H9 (cell line): ENCODE measurements at regions not wholly inside any gene's neighbourhood (a gene's known extent, or its start where the extent isn't known, plus 50 kb on each side); places are given as distances from the start of the nearest gene placed in this dataset.
A peak's percentile ranks its signal among the peaks of the same experiment; 100 is the strongest.

Experiments used
- DNase-seq: peaks from one replicate; pipeline ENCODE4 v3.0.0-alpha.2; 2017
- H2AFZ ChIP-seq: one replicate; pipeline ENCODE4 v1.6.1; 2013; ENCODE audit warnings: mild to moderate bottlenecking, low read length, control low read depth, moderate library complexity
- H2AK5ac ChIP-seq: 2 replicates; pipeline ENCODE4 v1.6.1; 2013; ENCODE audit warnings: low read length, control low read depth, mixed read lengths; ENCODE audit not compliant: insufficient read length
- H2BK120ac ChIP-seq: one replicate; pipeline ENCODE4 v1.6.1; 2013; ENCODE audit warnings: low read depth, mild to moderate bottlenecking, low read length, control low read depth, inconsistent platforms; ENCODE audit not compliant: poor library complexity, severe bottlenecking
- H2BK12ac ChIP-seq: 2 replicates; pipeline ENCODE4 v1.6.1; 2013; ENCODE audit warnings: low read length, control low read depth, mixed read lengths, low read depth; ENCODE audit not compliant: insufficient read length
- H2BK15ac ChIP-seq: 2 replicates; pipeline ENCODE4 v1.6.1; 2013; ENCODE audit warnings: low read depth, low read length, control low read depth
- H2BK20ac ChIP-seq: one replicate; pipeline ENCODE4 v1.6.1; 2013; ENCODE audit warnings: low read depth, mild to moderate bottlenecking, low read length, control low read depth, inconsistent platforms; ENCODE audit not compliant: poor library complexity, severe bottlenecking
- H2BK5ac ChIP-seq: 2 replicates; pipeline ENCODE4 v1.6.1; 2013; ENCODE audit warnings: low read length, control low read depth, mixed read lengths; ENCODE audit not compliant: insufficient read length
- H3K14ac ChIP-seq: 2 replicates; pipeline ENCODE4 v1.6.1; 2013; ENCODE audit warnings: low read length, control low read depth; ENCODE audit not compliant: insufficient read depth
- H3K18ac ChIP-seq: 2 replicates; pipeline ENCODE4 v1.6.1; 2013; ENCODE audit warnings: low read depth, mild to moderate bottlenecking, mixed read lengths, low read length, control low read depth; ENCODE audit not compliant: insufficient read length
- H3K23ac ChIP-seq: 2 replicates; pipeline ENCODE4 v1.6.1; 2013; ENCODE audit warnings: low read length, control low read depth, mixed read lengths, low read depth; ENCODE audit not compliant: insufficient read length
- H3K23me2 ChIP-seq: 2 replicates; pipeline ENCODE4 v1.6.1; 2013; ENCODE audit warnings: low read depth, mild to moderate bottlenecking, mixed read lengths, low read length, control low read depth; ENCODE audit not compliant: insufficient read length, poor library complexity, severe bottlenecking
- H3K27ac ChIP-seq: 2 replicates; pipeline ENCODE4 v1.5.1; 2013; ENCODE audit warnings: low read length, control low read depth, mixed read lengths, low read depth; ENCODE audit not compliant: insufficient read length
- H3K27me3 ChIP-seq: 2 replicates; pipeline ENCODE4 v1.6.1; 2013; ENCODE audit warnings: low read length, control low read depth, inconsistent platforms; ENCODE audit not compliant: insufficient read depth
- H3K4ac ChIP-seq: 2 replicates; pipeline ENCODE4 v1.6.1; 2013; ENCODE audit warnings: low read depth, mild to moderate bottlenecking, control low read depth, inconsistent platforms, low read length, moderate library complexity
- H3K4me1 ChIP-seq: 2 replicates; pipeline ENCODE4 v1.6.1; 2013; ENCODE audit warnings: low read length, control low read depth, inconsistent platforms; ENCODE audit not compliant: insufficient read depth
- H3K4me2 ChIP-seq: 2 replicates; pipeline ENCODE4 v1.6.1; 2013; ENCODE audit warnings: low read length, control low read depth, mixed read lengths; ENCODE audit not compliant: insufficient read length, insufficient read depth
- H3K56ac ChIP-seq: 2 replicates; pipeline ENCODE4 v1.6.1; 2013; ENCODE audit warnings: low read depth, mild to moderate bottlenecking, mixed read lengths, low read length, control low read depth; ENCODE audit not compliant: insufficient read length
- H3K79me1 ChIP-seq: 2 replicates; pipeline ENCODE4 v1.6.1; 2013; ENCODE audit warnings: low read depth, mild to moderate bottlenecking, moderate library complexity, low read length, control low read depth, inconsistent platforms; ENCODE audit not compliant: insufficient read depth, poor library complexity, severe bottlenecking
- H3K79me2 ChIP-seq: 2 replicates; pipeline ENCODE4 v1.6.1; 2013; ENCODE audit warnings: low read length, control low read depth, inconsistent platforms; ENCODE audit not compliant: insufficient read depth
- H3K9ac ChIP-seq: 2 replicates; pipeline ENCODE4 v1.6.1; 2013; ENCODE audit warnings: low read length, control low read depth, mixed read lengths; ENCODE audit not compliant: insufficient read length; ENCODE audit errors: extremely low read depth
- H3K9me3 ChIP-seq: one replicate; pipeline ENCODE4 v1.6.1; 2013; ENCODE audit warnings: low read depth, low read length, inconsistent platforms; ENCODE audit not compliant: control insufficient read depth
- H3T11ph ChIP-seq: one replicate; pipeline ENCODE4 v1.6.1; 2013; ENCODE audit warnings: mild to moderate bottlenecking, low read length, control low read depth, inconsistent platforms
- H4K20me1 ChIP-seq: one replicate; pipeline ENCODE4 v1.6.1; 2013; ENCODE audit not compliant: control insufficient read depth, insufficient read length, insufficient read depth
- H4K5ac ChIP-seq: 2 replicates; pipeline ENCODE4 v1.6.1; 2013; ENCODE audit warnings: low read depth, mild to moderate bottlenecking, mixed read lengths, low read length, control low read depth; ENCODE audit not compliant: insufficient read length
- H4K8ac ChIP-seq: replicated peaks from 2 replicates; pipeline ENCODE4 v1.6.1; 2013; ENCODE audit warnings: low read length, control low read depth, mixed read lengths, low read depth; ENCODE audit not compliant: insufficient read length
- H4K91ac ChIP-seq: 2 replicates; pipeline ENCODE4 v1.6.1; 2013; ENCODE audit warnings: low read depth, mild to moderate bottlenecking, moderate library complexity, mixed read lengths, low read length, control low read depth; ENCODE audit not compliant: insufficient read length
- H3K27ac Mint-ChIP-seq, 3 experiments: 2 replicates in 2 of 3; 3 replicates in 1 of 3; pipeline ENCODE4 v1.8.0; 2020 to 2021; ENCODE audit warnings: mixed read lengths in 3 of 3, mild to moderate bottlenecking in 1 of 3, moderate library complexity in 1 of 3
- H3K27me3 Mint-ChIP-seq: 2 replicates; pipeline ENCODE4 v1.8.0; 2021; ENCODE audit warnings: low read depth, mild to moderate bottlenecking, moderate library complexity, mixed read lengths
- H3K36me3 Mint-ChIP-seq, 3 experiments: 2 replicates in 2 of 3; 3 replicates in 1 of 3; pipeline ENCODE4 v1.8.0; 2020 to 2021; ENCODE audit warnings: low read depth in 3 of 3, mixed read lengths in 3 of 3; ENCODE audit not compliant: insufficient read depth in 1 of 3
- H3K4me1 Mint-ChIP-seq, 2 experiments: 2 replicates each; pipeline ENCODE4 v1.8.0; 2020; ENCODE audit warnings: mixed read lengths in 2 of 2
- H3K4me3 Mint-ChIP-seq, 2 experiments: 2 replicates in 1 of 2; 3 replicates in 1 of 2; pipeline ENCODE4 v1.8.0; 2020 to 2021; ENCODE audit warnings: mild to moderate bottlenecking in 2 of 2, mixed read lengths in 2 of 2, moderate library complexity in 1 of 2
- H3K9me3 Mint-ChIP-seq, 2 experiments: 2 replicates in 1 of 2; 3 replicates in 1 of 2; pipeline ENCODE4 v1.8.0; 2020; ENCODE audit warnings: mild to moderate bottlenecking in 2 of 2, mixed read lengths in 2 of 2, moderate library complexity in 1 of 2
- WGBS: extraction: QIAGEN DNeasy Blood & Tissue Kit; methylation state at CpG from one replicate; pipeline ENCODE4 v1.1.7; 2013; ENCODE audit warnings: missing lambda C conversion rate, low lambda C conversion rate, mixed read lengths; ENCODE audit not compliant: insufficient read length; ENCODE audit errors: extremely low coverage; 5-methylcytosine and 5-hydroxymethylcytosine counted together
- TF ChIP-seq, protein P1 (sequence below): fragments of 200-600 bp; sonication (generic); conservative IDR thresholded peaks from 3 replicates; pipeline ENCODE4 v1.8.0; 2021; ENCODE audit warnings: antibody characterized with exemption, mild to moderate bottlenecking

DNA sequence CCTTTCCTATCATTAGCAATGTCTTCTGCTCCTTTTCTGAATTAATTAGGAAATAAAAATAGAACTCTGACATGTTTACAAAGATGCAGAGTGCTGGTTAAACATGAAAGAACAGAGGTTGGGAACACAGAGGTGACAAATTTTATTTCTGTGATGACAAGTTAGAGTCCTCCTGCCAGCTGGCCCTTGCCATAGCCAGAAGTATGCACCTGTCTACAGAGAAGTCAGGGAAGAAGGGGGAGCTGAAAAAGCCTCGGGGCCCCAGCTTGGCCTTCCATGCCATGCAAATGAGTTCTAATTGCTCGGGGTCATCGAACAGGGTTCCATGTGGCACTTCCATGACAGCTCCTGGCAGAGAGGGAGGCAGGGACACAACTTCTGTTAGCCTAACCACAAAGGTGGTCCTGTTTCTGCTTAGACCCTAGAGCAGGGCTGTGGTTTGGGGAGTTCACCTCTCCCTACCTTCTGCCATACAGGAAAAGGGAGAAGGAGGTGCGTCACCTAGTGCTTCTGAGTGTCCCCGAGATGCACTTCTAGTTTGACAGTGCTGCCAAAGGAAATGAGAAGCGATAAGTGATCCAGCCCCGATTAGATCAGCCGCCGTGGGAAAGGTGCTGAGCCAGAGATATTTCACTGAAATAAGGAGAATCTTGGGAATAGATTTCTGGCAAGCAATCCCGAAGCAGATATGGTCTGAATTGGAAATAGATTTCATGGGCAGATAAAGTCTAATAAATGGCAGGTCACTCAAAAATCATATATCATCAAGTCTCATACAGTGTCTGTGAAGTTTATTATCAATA lies 155.8 kb upstream of the FOXN3 start:
- H3K36me3 Mint-ChIP-seq, result peaks cover 0 to 9% (median 9%) of the 10 kb centered on the region in 3 experiments; a peak in 4 of 7 replicates
- Histone ChIP-seq H2BK12ac (no peak overlapping the region), H4K5ac (no peak overlapping the region), H2AK5ac (no peak overlapping the region), H2BK5ac (no peak overlapping the region), H3K9ac (no peak overlapping the region), H3K79me1 (peaks cover 7% of the 10 kb centered on the region), H3K56ac (no peak overlapping the region), H4K20me1 (no peaks in the 10 kb centered on the region), H2BK15ac (no peak overlapping the region), H2BK120ac (no peak overlapping the region), H3K27ac (no peak overlapping the region), H3K18ac (no peak overlapping the region), H3K4ac (no peak overlapping the region), H3K9me3 (no peaks in the 10 kb centered on the region), H3K14ac (no peak overlapping the region), H3K79me2 (peaks cover 11% of the 10 kb centered on the region; the same call in 1 of the 2 replicates), H3K4me2 (no peak overlapping the region), H3T11ph (no peak overlapping the region), H3K23ac (no peak overlapping the region), H3K23me2 (no peaks in the 10 kb centered on the region), H2BK20ac (no peak overlapping the region), H4K91ac (no peak overlapping the region), H4K8ac (no peak overlapping the region), H3K27me3 (no peaks in the 10 kb centered on the region), H2AFZ (no peak overlapping the region), H3K4me1 (peaks cover 18% of the 10 kb centered on the region; the same call in 1 of the 2 replicates)
- H3K4me1 Mint-ChIP-seq, result peaks cover 50 to 60% of the 10 kb centered on the region in 2 experiments
- no peaks in the 10 kb centered on the region; a peak in 1 of 5 replicates for H3K9me3 Mint-ChIP-seq
- H3K27me3 Mint-ChIP-seq, result no peaks in the 10 kb centered on the region
- 0 out of 7 replicates have a peak overlapping the region, but pooled peaks of 1 of the 3 experiments have one; percentile 23 for H3K27ac Mint-ChIP-seq
- no peak for DNase-seq
- no peak overlapping the region for H3K4me3 Mint-ChIP-seq
- TF ChIP-seq, protein P1, sequence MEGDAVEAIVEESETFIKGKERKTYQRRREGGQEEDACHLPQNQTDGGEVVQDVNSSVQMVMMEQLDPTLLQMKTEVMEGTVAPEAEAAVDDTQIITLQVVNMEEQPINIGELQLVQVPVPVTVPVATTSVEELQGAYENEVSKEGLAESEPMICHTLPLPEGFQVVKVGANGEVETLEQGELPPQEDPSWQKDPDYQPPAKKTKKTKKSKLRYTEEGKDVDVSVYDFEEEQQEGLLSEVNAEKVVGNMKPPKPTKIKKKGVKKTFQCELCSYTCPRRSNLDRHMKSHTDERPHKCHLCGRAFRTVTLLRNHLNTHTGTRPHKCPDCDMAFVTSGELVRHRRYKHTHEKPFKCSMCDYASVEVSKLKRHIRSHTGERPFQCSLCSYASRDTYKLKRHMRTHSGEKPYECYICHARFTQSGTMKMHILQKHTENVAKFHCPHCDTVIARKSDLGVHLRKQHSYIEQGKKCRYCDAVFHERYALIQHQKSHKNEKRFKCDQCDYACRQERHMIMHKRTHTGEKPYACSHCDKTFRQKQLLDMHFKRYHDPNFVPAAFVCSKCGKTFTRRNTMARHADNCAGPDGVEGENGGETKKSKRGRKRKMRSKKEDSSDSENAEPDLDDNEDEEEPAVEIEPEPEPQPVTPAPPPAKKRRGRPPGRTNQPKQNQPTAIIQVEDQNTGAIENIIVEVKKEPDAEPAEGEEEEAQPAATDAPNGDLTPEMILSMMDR, result no peak
- no CpG with 5 or more reads among the region's 10 CpGs for WGBS
